ENCODE measurements at regions not wholly inside any gene's neighbourhood (a gene's known extent, or its start where the extent isn't known, plus 50 kb on each side); places are given as distances from the start of the nearest gene placed in this dataset.

GRCh38 chr16:52054326-52054725 lies 492.6 kb downstream of the TOX3 start:
- Histone ChIP-seq H3K56ac (ENCODE audit: extremely low read depth, insufficient read depth, low read length) (no peak overlapping the region), H4K8ac (ENCODE audit: low read depth in 2 of 2, low read length in 2 of 2) (no peak overlapping the region), H3K9me1 (ENCODE audit: insufficient read depth, low read length) (no peaks in the 10 kb centered on the region), H3K23ac (ENCODE audit: low read depth, low read length) (no peak overlapping the region), H2BK15ac (ENCODE audit: low read depth, low read length) (no peak overlapping the region), H3K36me3 (ENCODE audit: control insufficient read depth, insufficient read depth, low read length) (no peaks in the 10 kb centered on the region), H4K20me1 (ENCODE audit: insufficient read depth, low read length) (no peaks in the 10 kb centered on the region), H3K4ac (ENCODE audit: low read depth, low read length) (no peak overlapping the region), H3K4me2 (ENCODE audit: low read depth, low read length) (no peak overlapping the region), H2AFZ (replicated peaks; ENCODE audit: low read length, poor library complexity) (no peak overlapping the region), H3K14ac (replicated peaks; ENCODE audit: low read depth, low read length) (no peak overlapping the region), H3K4me1 (ENCODE audit: control insufficient read depth, insufficient read depth, low read length) (no peaks in the 10 kb centered on the region), H3K27me3 (ENCODE audit: control insufficient read depth, insufficient read depth, low read length) (no peaks in the 10 kb centered on the region), H3K18ac (ENCODE audit: low read depth, low read length) (no peak overlapping the region), H4K91ac (ENCODE audit: insufficient read depth, low read depth, low read length) (no peak overlapping the region), H3K27ac (ENCODE audit: insufficient read depth, low read length) (no peak overlapping the region), H2BK20ac (ENCODE audit: low read depth, low read length) (no peak overlapping the region), H2BK120ac (ENCODE audit: low read depth, low read length) (no peak overlapping the region), H3K4me3 (ENCODE audit: insufficient read depth, low read depth, low read length) (no peak overlapping the region), H3K79me1 (ENCODE audit: low read depth in 1 of 2, low read length in 2 of 2) (no peaks in the 10 kb centered on the region), H2AK9ac (replicated peaks; ENCODE audit: low read depth, low read length, poor library complexity) (no peak overlapping the region), H2BK5ac (ENCODE audit: low read depth, low read length, poor library complexity, severe bottlenecking) (no peak overlapping the region), H4K5ac (ENCODE audit: low read depth, low read length) (no peak overlapping the region), H3K9me3 (ENCODE audit: control insufficient read depth, insufficient read depth, low read length) (0 out of 2 replicates have a peak, but pooled peaks cover 2% of the 10 kb centered on the region), H3K9ac (ENCODE audit: low read depth, low read length) (no peak overlapping the region), H2AK5ac (ENCODE audit: low read depth, low read length) (no peak overlapping the region)
- intact Hi-C loops (cut with micrococcal nuclease) (no loop called here), in situ Hi-C loops (cut with MboI; ENCODE audit: low sequenced_read_pairs) (no loop called here), dilution Hi-C loops (cut with HindIII; ENCODE audit: low sequenced_read_pairs, unreplicated experiment) (no loop called here)
- no peak for DNase-seq
- no peak for ATAC-seq (ENCODE audit: low read depth)
- TF ChIP-seq ELK1 (IDR thresholded peaks at IDR 0.05; ENCODE audit: borderline replicate concordance, low read depth, low read length) (no peak), RCOR1 (IDR thresholded peaks at IDR 0.05; ENCODE audit: insufficient replicate concordance, low read length) (no peak), NFE2L2 (IDR thresholded peaks at IDR 0.05; ENCODE audit: low read depth, low read length) (no peak), MAZ (IDR thresholded peaks at IDR 0.05; ENCODE audit: borderline replicate concordance, low read depth, low read length) (no peak), CTCF (conservative IDR thresholded peaks at IDR 0.05; ENCODE audit: low read depth, low read length) (no peak), MAFK (IDR thresholded peaks at IDR 0.05; ENCODE audit: low read depth, low read length) (no peak), POLR2A (IDR thresholded peaks at IDR 0.05; ENCODE audit: low read depth, low read length) (no peak), CEBPB (IDR thresholded peaks at IDR 0.05; ENCODE audit: low read depth, low read length) (no peak), RAD21 (IDR thresholded peaks at IDR 0.05; ENCODE audit: low read length) (no peak), RFX5 (IDR thresholded peaks at IDR 0.05; ENCODE audit: low read depth, low read length) (no peak), FOS (IDR thresholded peaks at IDR 0.05; ENCODE audit: low read depth, low read length) (no peak), CHD1 (IDR thresholded peaks at IDR 0.05; ENCODE audit: low read depth, low read length) (no peak), MXI1 (IDR thresholded peaks at IDR 0.05; ENCODE audit: borderline replicate concordance, low read depth, low read length) (no peak), BHLHE40 (IDR thresholded peaks at IDR 0.05; ENCODE audit: low read depth, low read length) (no peak), SMC3 (IDR thresholded peaks at IDR 0.05; ENCODE audit: low read depth, low read length) (no peak), USF2 (IDR thresholded peaks at IDR 0.05; ENCODE audit: low read depth, low read length) (no peak)
- CTCF ChIA-PET, result no interaction called here
- no CpG with 5 or more reads among the region's 1 CpG for WGBS, 2 experiments (ENCODE audit: extremely low coverage in 2 of 2, insufficient read length in 1 of 2)
- POLR2A ChIA-PET (ENCODE audit: unreplicated experiment), result no interaction called here
- no TSS peak for BruUV-seq (replicated peaks)

Data from IMR-90 (cell line).